HepG2 (cell line): ENCODE measurements at regions not wholly inside any gene's neighbourhood (a gene's known extent, or its start where the extent isn't known, plus 50 kb on each side); places are given as distances from the start of the nearest gene placed in this dataset.

Source experiments
- EZH2 ChIP-seq: conservative IDR thresholded peaks from 2 replicates; pipeline ENCODE4 v1.6.1; 2012; ENCODE audit warnings: mild to moderate bottlenecking, low read depth, low read length, moderate library complexity
- NFE2L2 ChIP-seq: fragments of 150-350 bp; IDR thresholded peaks from 2 replicates; pipeline ENCODE4 v1.6.1; 2014; ENCODE audit warnings: low read length
- ONECUT2 ChIP-seq: sonication (generic); formaldehyde crosslinking; IDR thresholded peaks from 2 replicates; pipeline ENCODE4 v1.4.0; 2020; ENCODE audit warnings: missing genetic modification reagents
- RXRB ChIP-seq: IDR thresholded peaks from 2 replicates; pipeline ENCODE4 v1.6.1; 2016; ENCODE audit warnings: borderline replicate concordance, missing genetic modification reagents, missing compliant biosample characterization
- TOPORS ChIP-seq: sonication (generic); formaldehyde crosslinking; IDR thresholded peaks from 2 replicates; pipeline ENCODE4 v1.8.0; 2023; ENCODE audit warnings: mild to moderate bottlenecking, missing genetic modification reagents
- ZNF143 ChIP-seq: sonication (generic); formaldehyde crosslinking; IDR thresholded peaks from 2 replicates; pipeline ENCODE4 v1.4.0; 2020; ENCODE audit warnings: missing genetic modification reagents
- ZNF317 ChIP-seq: sonication (generic); formaldehyde crosslinking; IDR thresholded peaks from 2 replicates; pipeline ENCODE4 v1.5.0; 2020; ENCODE audit warnings: mild to moderate bottlenecking, missing genetic modification reagents
- ZNF431 ChIP-seq: sonication (generic); formaldehyde crosslinking; IDR thresholded peaks from 2 replicates; pipeline ENCODE4 v1.9.0; 2022; ENCODE audit warnings: missing genetic modification reagents, low read depth, mild to moderate bottlenecking, borderline replicate concordance
- ZNF468 ChIP-seq: sonication (generic); formaldehyde crosslinking; IDR thresholded peaks from 2 replicates; pipeline ENCODE4 v1.8.0; 2022; ENCODE audit warnings: mild to moderate bottlenecking, moderate library complexity, missing genetic modification reagents

DNA sequence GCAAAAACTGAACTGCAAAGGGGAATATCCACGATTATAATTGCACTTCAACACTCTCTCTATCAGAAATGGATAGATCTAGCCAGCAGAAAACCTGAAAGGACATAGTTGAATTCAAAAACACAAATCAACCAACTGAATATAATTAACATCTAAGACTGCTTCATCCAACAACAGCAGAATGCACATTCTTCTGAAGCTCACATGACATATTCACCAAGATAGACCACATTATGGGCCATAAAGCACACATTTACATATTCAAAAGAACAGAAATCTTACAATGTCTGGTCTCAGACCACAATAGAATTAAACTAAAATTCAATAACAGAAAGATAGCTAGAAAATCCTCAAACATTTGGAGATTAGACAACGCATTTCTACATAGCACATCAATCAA lies 118.3 kb downstream of the FBXO4 start:
- TF ChIP-seq ZNF431 (CRISPR knock-in tag): no peak
- no peak for TF ChIP-seq RXRB (CRISPR knock-in tag)
- no peak for TF ChIP-seq EZH2
- TF ChIP-seq ZNF317 (CRISPR knock-in tag): no peak
- TF ChIP-seq TOPORS (CRISPR knock-in tag): no peak
- no peak for TF ChIP-seq ZNF143 (CRISPR knock-in tag)
- TF ChIP-seq NFE2L2: no peak
- TF ChIP-seq ZNF468 (CRISPR knock-in tag): no peak
- no peak for TF ChIP-seq ONECUT2 (CRISPR knock-in tag)
